GM12878 (cell line): ENCODE measurements at regions not wholly inside any gene's neighbourhood (a gene's known extent, or its start where the extent isn't known, plus 50 kb on each side); places are given as distances from the start of the nearest gene placed in this dataset.

Source experiments
- ATAC-seq: fragments of 200-7000 bp; cut with Tn5 transposase; 3 replicates; pipeline ENCODE4 v1.9.1; 2020; ENCODE audit warnings: mild to moderate bottlenecking, moderate library complexity
- BruUV-seq: library from RNA; stranded (reverse); fragments of 400-500 nt; replicated peaks from 2 replicates; lab custom pipeline; 2021; lab: Mats Ljungman, UMichigan
- CTCF ChIA-PET: fragments of 300-600 bp; sonication (Branson Sonifier 250); formaldehyde crosslinking; extraction: SDS; loops from one replicate; lab custom pipeline; 2021; ENCODE audit warnings: inconsistent platforms; lab: Yijun Ruan, JAX
- POLR2A ChIA-PET: fragments of 350-600 bp; formaldehyde crosslinking; extraction: SDS; loops from one replicate; lab custom pipeline; 2021; ENCODE audit warnings: inconsistent platforms; lab: Charles Lee
- RAD21 ChIA-PET: fragments of 300-600 bp; sonication (Branson Sonifier 250); formaldehyde crosslinking; loops from one replicate; lab custom pipeline; 2023; ENCODE audit warnings: antibody characterized with exemption; ENCODE audit not compliant: unreplicated experiment; lab: Charles Lee
- SMC1A ChIA-PET: fragments of 300-600 bp; sonication (Branson Sonifier 250); formaldehyde crosslinking; loops from one replicate; lab custom pipeline; 2023; ENCODE audit not compliant: unreplicated experiment, uncharacterized antibody; lab: Charles Lee
- DNase-seq: peaks from one replicate; pipeline ENCODE4 v3.0.0-alpha.2; 2011; ENCODE audit warnings: low read depth, low spot score
- FAIRE-seq: peaks from 3 replicates; lab custom pipeline; 2011; peaks lifted over from hg19 to GRCh38; lab: Jason Lieb, UNC
- H2AFZ ChIP-seq: 2 replicates; pipeline ENCODE4 v1.6.0; 2011; ENCODE audit warnings: low read depth, low read length, control low read depth; ENCODE audit not compliant: control insufficient read depth
- H3K27ac ChIP-seq: 2 replicates; pipeline ENCODE4 v1.5.1; 2011; ENCODE audit warnings: control low read depth; ENCODE audit not compliant: control insufficient read depth, insufficient read depth
- H3K27me3 ChIP-seq, 2 experiments: replicated peaks in 1 of 2; 2 replicates each; pipeline versions ENCODE4 v1.6.0 to v1.6.1; 2011; ENCODE audit warnings: low read length in 1 of 2; ENCODE audit not compliant: control insufficient read depth in 2 of 2, insufficient read depth in 2 of 2
- H3K36me3 ChIP-seq, 2 experiments: 2 replicates each; pipeline ENCODE4 v1.5.1; 2011; ENCODE audit warnings: low read length in 1 of 2; ENCODE audit not compliant: control insufficient read depth in 2 of 2, insufficient read depth in 2 of 2
- H3K4me1 ChIP-seq: 2 replicates; pipeline ENCODE4 v1.6.1; 2011; ENCODE audit warnings: mild to moderate bottlenecking, low read length, moderate library complexity, mixed read lengths; ENCODE audit not compliant: control insufficient read depth, insufficient read depth
- H3K4me2 ChIP-seq: 2 replicates; pipeline ENCODE4 v1.6.0; 2011; ENCODE audit warnings: control low read depth; ENCODE audit not compliant: control insufficient read depth, insufficient read depth
- H3K4me3 ChIP-seq: fragments of 200-600 bp; sonication (generic); 2 replicates; pipeline ENCODE4 v1.5.1; 2016
- H3K79me2 ChIP-seq: 2 replicates; pipeline ENCODE4 v1.6.0; 2011; ENCODE audit warnings: low read length; ENCODE audit not compliant: control insufficient read depth, insufficient read depth
- H3K9ac ChIP-seq: 2 replicates; pipeline ENCODE4 v1.8.0; 2011; ENCODE audit warnings: low read length, control low read depth, mixed read lengths; ENCODE audit not compliant: control insufficient read depth, insufficient read depth
- H3K9me3 ChIP-seq: replicated peaks from 3 replicates; pipeline ENCODE4 v1.5.1; 2011; ENCODE audit warnings: mild to moderate bottlenecking, low read length; ENCODE audit not compliant: control insufficient read depth, insufficient read depth
- H4K20me1 ChIP-seq: 2 replicates; pipeline ENCODE4 v1.6.0; 2011; ENCODE audit not compliant: control insufficient read depth, insufficient read depth
- E2F4 ChIP-seq: IDR thresholded peaks from 2 replicates; pipeline ENCODE4 v1.6.1; 2012; ENCODE audit warnings: low read depth, low read length, improper control_type of control experiment
- E4F1 ChIP-seq: fragments of 450-650 bp; IDR thresholded peaks from 2 replicates; pipeline ENCODE4 v1.6.1; 2018; ENCODE audit warnings: borderline replicate concordance, mild to moderate bottlenecking; ENCODE audit not compliant: partially characterized antibody
- RAD21 ChIP-seq: IDR thresholded peaks from 2 replicates; pipeline ENCODE4 v1.6.1; 2011; ENCODE audit warnings: mild to moderate bottlenecking, low read depth, low read length, moderate library complexity; ENCODE audit not compliant: insufficient read depth
- SIN3A ChIP-seq: IDR thresholded peaks from 2 replicates; pipeline ENCODE4 v1.6.1; 2012; ENCODE audit warnings: low read depth, low read length, improper control_type of control experiment
- TBL1XR1 ChIP-seq: IDR thresholded peaks from 2 replicates; pipeline ENCODE4 v1.6.1; 2012; ENCODE audit warnings: low read depth, low read length, improper control_type of control experiment
- ZBTB4 ChIP-seq: fragments of 450-650 bp; formaldehyde crosslinking; IDR thresholded peaks from 2 replicates; pipeline ENCODE4 v1.4.0; 2022; ENCODE audit warnings: mild to moderate bottlenecking, moderate library complexity
- WGBS: methylation state at CpG from one replicate; pipeline ENCODE4 v1.1.6; 2016; ENCODE audit warnings: low lambda C conversion rate; ENCODE audit not compliant: insufficient replicate concordance, insufficient coverage; ENCODE audit errors: missing lambda C conversion rate; 5-methylcytosine and 5-hydroxymethylcytosine counted together
- in situ Hi-C: fragments of 300-500 bp; cut with MboI; formaldehyde crosslinking; loops from 9 replicates; pipeline ENCODE4 v1.14.3; 2018; ENCODE audit warnings: mixed read lengths
- intact Hi-C: fragments of 100-400 bp; cut with micrococcal nuclease; formaldehyde crosslinking; loops from one replicate; pipeline ENCODE4 v1.14.2; 2022; ENCODE audit not compliant: unreplicated experiment

- 60% methylated on average over 1 of the region's 1 CpG for WGBS
- ChIA-PET SMC1A (no interaction called here), POLR2A (no interaction called here), RAD21 (no interaction called here)
- intact Hi-C loops: no loop called here
- no peak overlapping the region for H3K9ac ChIP-seq
- in situ Hi-C loops: no loop called here
- H3K4me3 ChIP-seq: no peak overlapping the region
- no peaks in the 10 kb centered on the region for H3K27me3 ChIP-seq
- H4K20me1 ChIP-seq: no peaks in the 10 kb centered on the region
- H3K79me2 ChIP-seq: no peaks in the 10 kb centered on the region
- FAIRE-seq: no peak
- H2AFZ ChIP-seq: no peak overlapping the region
- H3K27ac ChIP-seq: no peak overlapping the region
- TF ChIP-seq E2F4: no peak
- no peak for TF ChIP-seq SIN3A
- TF ChIP-seq, all 136 proteins: peak for 0
- no peak for DNase-seq
- H3K36me3 ChIP-seq: no peaks in the 10 kb centered on the region
- ATAC-seq: no peak
- no TSS peak for BruUV-seq
- H3K4me2 ChIP-seq: no peak overlapping the region
- no peaks in the 10 kb centered on the region for H3K4me1 ChIP-seq
- CTCF ChIA-PET: no interaction called here
- H3K9me3 ChIP-seq: no peaks in the 10 kb centered on the region
Measured at GRCh38 chr4:12324965-12325364, 896.3 kb upstream of the HS3ST1 start.

GRCh38 chr4:12319765-12320164 lies 891.1 kb upstream of the HS3ST1 start:
- Histone ChIP-seq H3K9ac (no peak overlapping the region), H3K27me3 (no peaks in the 10 kb centered on the region), H4K20me1 (no peaks in the 10 kb centered on the region), H3K4me2 (no peak overlapping the region), H3K36me3 (no peaks in the 10 kb centered on the region), H3K4me1 (no peaks in the 10 kb centered on the region), H3K27ac (no peak overlapping the region), H3K4me3 (no peak overlapping the region), H3K9me3 (no peaks in the 10 kb centered on the region), H3K79me2 (no peaks in the 10 kb centered on the region), H2AFZ (no peak overlapping the region)
- POLR2A ChIA-PET: no interaction called here
- ATAC-seq (no peak), FAIRE-seq (no peak), DNase-seq (no peak)
- WGBS: 0% methylated on average over 4 of the region's 4 CpGs
- in situ Hi-C loops (no loop called here), intact Hi-C loops (no loop called here)
- CTCF ChIA-PET: no interaction called here
- RAD21 ChIA-PET: no interaction called here
- SMC1A ChIA-PET: interaction anchor here (1.5 kb wide), 1 partner anchor 8 kb away, joined by 4 read pairs; no protein-coding TSS in a partner anchor
- BruUV-seq: no TSS peak
- TF ChIP-seq E4F1 (no peak), TBL1XR1 (no peak), RAD21 (no peak), ZBTB4 (CRISPR knock-in tag) (no peak)
